Posterior vena cava (tissue), 2 donors: ENCODE measurements at regions not wholly inside any gene's neighbourhood (a gene's known extent, or its start where the extent isn't known, plus 50 kb on each side); places are given as distances from the start of the nearest gene placed in this dataset.

Source experiments
- DNase-seq: peaks from one replicate; pipeline ENCODE4 v3.0.0-alpha.2; 2020; ENCODE audit warnings: low spot score
- intact Hi-C, 2 donors: fragments of 100-400 bp; cut with DNase I; formaldehyde crosslinking; loops; one replicate each; pipeline versions ENCODE4 v1.14.1 to v1.14.2; 2022 to 2023
- donor health status: DM: yes; HTN: yes; CAD: no.
- donor health status: DM: yes; HTN: yes; CAD: no.

DNA sequence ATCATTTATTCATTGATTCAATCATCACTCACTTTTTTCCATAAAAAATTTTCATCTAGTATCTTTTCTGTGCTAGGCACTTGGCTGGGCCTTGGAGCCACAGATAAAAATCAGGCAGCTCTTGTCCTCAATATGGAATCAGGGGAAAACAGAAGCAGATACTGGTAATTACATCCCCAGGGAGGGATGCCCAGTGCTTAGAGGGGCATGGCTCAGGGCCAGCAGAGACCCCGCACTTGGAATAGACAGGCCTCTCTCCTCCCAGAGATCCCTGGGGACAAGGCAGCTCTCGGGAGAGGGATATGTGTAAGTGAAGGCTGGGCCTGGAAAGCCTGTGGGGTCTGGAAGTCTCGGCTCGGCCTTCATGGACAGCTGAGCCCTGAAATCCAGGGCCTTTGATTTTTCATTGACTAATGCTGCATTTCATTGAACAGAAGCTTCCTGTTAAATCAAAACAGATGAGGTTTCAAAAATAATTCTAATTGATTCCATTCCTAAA is 180.4 kb downstream of the FOXD2 start:
- no peak for DNase-seq
- intact Hi-C loops = no loop called here

DNA sequence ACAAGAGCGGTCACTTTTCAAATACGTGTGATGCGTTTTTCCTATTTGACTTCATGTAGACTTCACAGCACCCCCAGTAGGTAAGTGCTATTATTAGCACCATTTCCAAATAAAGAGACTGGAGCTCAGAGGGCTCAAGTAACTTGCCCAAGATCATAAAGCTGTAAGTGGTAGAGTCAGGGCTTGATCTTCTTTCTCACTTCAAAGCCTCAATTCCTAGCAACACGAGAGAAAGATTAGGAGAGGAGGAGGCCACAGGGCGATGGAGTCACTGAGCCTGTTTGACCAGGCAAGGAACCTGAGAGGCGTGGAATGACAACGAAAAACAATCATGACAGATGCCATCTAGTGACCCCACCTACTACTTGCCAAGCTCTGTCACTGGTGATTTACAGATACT is 181.0 kb downstream of the FOXD2 start:
- intact Hi-C loops = no loop called here
- DNase-seq = no peak

- DNase-seq = no peak
- intact Hi-C loops = no loop called here
Observed at GRCh38 chr1:47621483-47621882, 183.6 kb downstream of the FOXD2 start.

DNA sequence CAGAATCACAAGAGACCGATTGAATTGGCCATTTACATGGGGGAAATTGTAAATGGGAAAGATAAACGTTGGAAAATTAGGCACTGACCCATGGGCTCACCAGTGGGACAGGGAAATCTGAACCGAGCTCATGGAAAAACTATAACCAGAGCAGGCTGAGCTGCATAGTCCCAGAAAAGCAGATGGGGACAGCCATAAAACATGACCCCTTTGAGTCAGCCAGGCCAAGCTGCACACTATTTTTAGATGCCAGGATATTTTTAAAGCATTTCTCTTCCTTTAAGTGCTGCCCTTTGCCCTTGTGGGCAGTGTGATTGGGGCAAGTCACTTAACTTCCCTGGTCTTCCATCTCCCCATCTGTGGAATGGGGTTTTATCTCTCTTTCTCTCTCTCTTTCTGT is 184.1 kb downstream of the FOXD2 start:
- DNase-seq = peak; percentile 3
- intact Hi-C loops = no loop called here

DNA sequence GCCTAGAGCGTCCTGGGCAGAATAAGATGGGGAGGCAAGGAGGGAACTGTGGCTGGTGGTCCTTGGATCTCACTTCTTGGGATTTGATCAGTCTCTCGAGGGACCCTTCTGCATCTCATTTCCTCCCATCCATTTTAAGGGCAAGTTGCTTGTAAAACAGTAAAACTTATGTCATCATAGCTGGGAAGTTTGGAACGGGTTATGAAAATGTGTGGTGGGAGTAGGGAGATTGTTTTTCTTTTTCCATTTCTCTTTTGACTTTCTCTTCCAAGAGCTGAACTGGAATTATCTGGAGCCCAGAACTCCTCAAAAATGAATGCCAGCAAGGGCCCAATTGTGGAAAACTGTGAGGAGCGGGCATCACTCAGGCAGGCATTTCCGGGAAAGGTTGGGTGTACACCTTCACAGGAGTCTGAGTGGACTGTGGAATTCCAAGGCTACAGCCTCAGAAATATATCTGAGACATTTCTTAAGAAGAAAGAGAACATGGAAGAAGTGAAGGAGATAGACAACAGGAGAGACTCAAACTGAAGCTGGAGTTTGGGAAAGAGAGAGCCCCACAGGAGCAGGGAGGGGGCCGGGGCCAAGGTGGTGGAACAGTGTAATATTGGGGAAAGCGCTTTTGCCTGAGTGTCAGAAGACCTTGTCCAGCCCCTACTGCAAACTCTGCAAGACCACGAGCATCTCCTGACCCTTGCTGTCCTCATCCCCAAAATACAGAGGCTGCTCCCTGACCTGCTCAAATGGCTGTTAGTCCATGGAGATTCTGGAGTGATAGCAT is 185.1 kb downstream of the FOXD2 start:
- peak; percentile 23 for DNase-seq
- intact Hi-C loops = no loop called here

- DNase-seq = peak; percentile 30
- intact Hi-C loops = no loop called here
Observed at GRCh38 chr1:47623557-47623940, 185.7 kb downstream of the FOXD2 start.

- peak; percentile 53 for DNase-seq
- intact Hi-C loops = no loop called here
Observed at GRCh38 chr1:47624531-47624930, 186.7 kb downstream of the FOXD2 start.

DNA sequence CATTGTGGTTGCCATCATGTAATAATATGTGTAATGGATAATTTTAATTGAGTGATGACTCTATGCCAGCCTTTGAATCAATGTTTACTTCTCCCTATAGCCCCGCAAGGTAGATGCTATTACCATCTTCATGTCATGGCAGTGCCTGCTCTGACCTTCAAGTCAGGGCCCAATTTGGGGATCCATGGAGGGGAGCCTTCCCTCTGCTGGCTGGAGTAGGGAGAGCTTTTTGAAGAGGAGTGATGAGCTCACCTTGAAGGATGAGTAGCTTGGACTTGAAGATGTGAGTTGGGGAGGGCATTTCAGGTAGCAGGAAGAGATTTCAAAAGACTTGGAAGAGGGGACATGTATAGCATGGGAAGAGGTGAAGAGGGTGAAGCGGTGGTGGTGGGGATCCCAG is 189.2 kb downstream of the FOXD2 start:
- DNase-seq = no peak
- intact Hi-C loops = no loop called here

DNA sequence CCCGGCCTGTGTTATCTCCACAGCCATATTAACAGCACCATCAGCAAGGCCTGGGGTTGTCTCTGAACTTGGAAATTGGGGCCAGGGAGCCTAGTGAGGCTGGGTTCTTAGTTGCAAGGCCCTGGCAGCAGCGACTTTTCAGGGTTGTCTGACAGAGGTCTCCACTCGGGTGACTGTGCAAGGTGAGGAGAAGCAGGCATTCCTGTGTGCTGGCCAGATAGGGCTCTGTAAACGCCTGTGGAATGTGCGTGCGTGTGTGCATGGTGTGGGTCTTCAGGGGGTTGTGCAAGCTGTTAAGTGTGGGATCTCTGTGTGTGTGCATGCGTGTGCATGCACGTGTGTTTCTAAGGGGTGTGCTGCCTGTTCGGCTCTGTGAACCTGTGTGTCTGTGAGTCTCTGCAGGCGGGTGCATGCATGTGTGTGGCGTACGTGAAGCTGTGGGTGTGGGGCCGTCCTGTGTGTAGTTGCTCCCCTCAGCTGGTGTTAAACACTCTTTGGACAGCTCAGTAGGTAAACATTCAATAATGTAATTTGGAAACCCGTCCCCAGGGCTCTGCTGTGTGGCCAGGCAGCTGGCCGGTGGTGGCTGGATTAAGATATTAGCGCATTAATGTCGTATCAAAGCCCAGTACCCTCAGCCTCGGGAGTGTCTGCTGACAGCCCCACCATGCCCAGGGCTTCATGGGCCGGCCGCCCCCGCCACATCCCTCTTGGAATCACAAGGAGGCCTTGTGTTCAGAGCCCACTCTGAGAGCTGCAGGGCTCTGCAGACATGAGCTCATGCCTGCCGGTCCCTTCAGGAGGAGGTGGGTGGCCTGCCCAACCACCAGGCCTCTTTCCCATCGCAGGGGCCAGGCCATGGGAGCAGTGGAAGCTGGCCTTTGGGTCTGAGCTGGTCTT is 189.9 kb downstream of the FOXD2 start:
- intact Hi-C loops = no loop called here
- DNase-seq = peak; percentile 71

DNA sequence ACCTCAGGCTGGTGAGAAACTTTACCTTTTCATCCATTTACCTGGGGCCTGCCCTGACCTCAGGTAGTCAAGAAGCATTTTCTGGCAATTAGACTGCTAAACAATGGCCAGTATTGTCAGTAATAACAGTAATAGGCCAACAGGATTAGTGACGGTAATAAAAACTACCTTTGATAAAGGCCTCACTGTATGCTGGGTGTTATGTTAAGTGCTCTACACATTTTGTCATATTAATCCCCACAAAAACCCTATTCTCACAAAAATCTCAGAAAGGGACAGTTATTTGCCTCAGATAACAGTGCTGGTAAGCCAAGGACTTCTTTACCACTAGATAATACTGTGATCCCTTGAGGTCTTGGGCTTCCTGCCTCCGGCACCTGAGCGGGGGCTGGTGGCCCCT is 191.4 kb downstream of the FOXD2 start:
- no peak for DNase-seq
- intact Hi-C loops = no loop called here

- no peak for DNase-seq
- intact Hi-C loops = no loop called here
Observed at GRCh38 chr1:47630346-47630745, 192.5 kb downstream of the FOXD2 start.

- intact Hi-C loops = no loop called here
- no peak for DNase-seq
Observed at GRCh38 chr1:47631411-47631995, 193.7 kb downstream of the FOXD2 start.

DNA sequence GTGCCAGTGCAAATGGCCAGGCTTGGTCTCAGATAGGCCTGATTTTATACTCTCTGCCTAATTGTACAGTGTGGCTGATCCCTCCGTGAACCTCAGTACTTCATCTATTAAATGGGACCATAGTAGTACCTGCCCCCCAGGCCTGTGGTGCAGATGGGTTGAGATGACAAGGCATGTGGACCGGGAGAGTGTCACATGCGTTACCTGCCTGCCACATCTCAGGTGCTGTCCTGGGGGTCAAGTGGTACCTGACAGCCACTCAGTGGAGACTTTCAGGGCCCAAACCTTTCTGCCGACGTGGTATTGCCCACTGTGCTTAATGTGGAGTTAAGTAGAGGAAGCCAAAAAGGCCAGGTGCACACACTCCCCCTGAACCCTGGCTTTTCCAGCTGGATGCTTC is 197.3 kb downstream of the FOXD2 start:
- DNase-seq = peak; percentile 38
- intact Hi-C loops = no loop called here

GRCh38 chr1:47635597-47635996 is 197.8 kb downstream of the FOXD2 start:
- DNase-seq = no peak
- intact Hi-C loops = no loop called here

DNA sequence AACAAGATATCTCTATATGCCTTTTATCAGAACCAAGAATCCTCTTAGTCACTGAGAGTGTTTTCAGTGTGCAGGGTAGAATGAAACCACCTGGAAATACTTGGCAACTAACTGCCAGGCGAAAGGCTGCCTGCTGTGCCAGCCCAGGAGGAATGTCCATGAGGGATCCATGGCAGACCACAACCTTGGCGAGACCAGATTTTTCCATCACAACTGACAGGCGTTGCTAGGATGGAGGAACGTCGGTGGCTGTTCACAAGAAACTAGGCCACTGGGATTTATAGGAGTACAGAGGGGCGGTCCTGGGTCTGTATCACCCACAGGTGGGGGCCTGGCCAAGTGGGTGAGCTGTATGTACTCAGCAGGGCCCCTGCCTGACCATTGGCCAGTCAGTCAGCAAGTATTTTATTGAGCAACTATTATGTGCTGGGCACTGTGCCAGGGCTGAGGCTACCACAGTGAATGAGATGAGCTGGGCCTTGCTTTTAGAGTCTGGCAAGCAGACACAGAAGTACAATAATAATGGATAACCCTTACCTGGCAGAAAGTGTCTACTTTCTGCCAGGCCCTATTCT is 199.4 kb downstream of the FOXD2 start:
- DNase-seq = peak; percentile 23
- intact Hi-C loops = no loop called here

DNA sequence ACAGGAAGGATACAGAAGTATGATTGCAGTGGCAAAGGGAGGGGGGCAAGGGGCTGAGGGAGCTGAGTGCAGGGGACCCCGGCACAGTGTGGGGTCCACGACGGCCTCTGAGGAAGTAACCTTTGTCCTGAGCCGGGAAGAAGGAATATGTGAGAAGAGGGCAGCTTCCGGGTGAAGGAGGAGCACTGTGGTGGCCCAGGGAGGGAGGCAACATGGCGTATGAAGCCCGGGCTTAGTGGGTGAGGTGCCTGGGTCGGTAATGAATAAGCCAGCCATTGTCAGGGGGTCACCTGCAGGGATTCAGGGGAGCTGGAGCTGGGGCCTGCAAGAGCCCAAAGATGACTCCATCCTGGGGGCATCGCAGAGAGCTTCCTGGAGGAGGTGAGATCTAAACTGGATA is 200.4 kb downstream of the FOXD2 start:
- DNase-seq = peak; percentile 41

GRCh38 chr1:47638713-47639112 is 200.9 kb downstream of the FOXD2 start:
- intact Hi-C loops = no loop called here
- DNase-seq = peak; percentile 35

More for the DNA sequence above, 200.4 kb downstream of the FOXD2 start:
- intact Hi-C loops = no loop called here

GRCh38 chr1:47643306-47644211 is 205.7 kb downstream of the FOXD2 start:
- DNase-seq = no peak
- intact Hi-C loops = no loop called here

GRCh38 chr1:47644212-47644573 is 206.3 kb downstream of the FOXD2 start:
- DNase-seq = no peak
- intact Hi-C loops = no loop called here
